ENCODE measurements at regions not wholly inside any gene's neighbourhood (a gene's known extent, or its start where the extent isn't known, plus 50 kb on each side); places are given as distances from the start of the nearest gene placed in this dataset.

GRCh38 chr5:135218790-135219568, 180.1 kb downstream of the MACROH2A1 start:
- DNase-seq (ENCODE audit: low spot score): no peak

- DNase-seq (ENCODE audit: low spot score): no peak
These were observed 180.6 kb downstream of the MACROH2A1 start for GRCh38 chr5:135218486-135218755.

GRCh38 chr5:135217669-135218485, 181.2 kb downstream of the MACROH2A1 start:
- no peak for DNase-seq (ENCODE audit: low spot score)

GRCh38 chr5:135216471-135217343, 182.3 kb downstream of the MACROH2A1 start:
- DNase-seq (ENCODE audit: low spot score): no peak

GRCh38 chr5:135215617-135216470, 181.8 kb upstream of the PITX1 start:
- DNase-seq (ENCODE audit: low spot score): no peak

GRCh38 chr5:135214897-135215616, 181.0 kb upstream of the PITX1 start:
- no peak for DNase-seq (ENCODE audit: low spot score)

GRCh38 chr5:135213466-135214239, 179.6 kb upstream of the PITX1 start:
- DNase-seq (ENCODE audit: low spot score): no peak

- no peak for DNase-seq (ENCODE audit: low spot score)
These were observed 179.0 kb upstream of the PITX1 start for GRCh38 chr5:135213027-135213386.

- no peak for DNase-seq (ENCODE audit: low spot score)
These were observed 178.5 kb upstream of the PITX1 start for GRCh38 chr5:135212361-135213026.

- DNase-seq (ENCODE audit: low spot score): no peak
These were observed 177.8 kb upstream of the PITX1 start for GRCh38 chr5:135211791-135212190.

- DNase-seq (ENCODE audit: low spot score): no peak
These were observed 177.2 kb upstream of the PITX1 start for GRCh38 chr5:135211083-135211790.

GRCh38 chr5:135210286-135211055, 176.4 kb upstream of the PITX1 start:
- DNase-seq (ENCODE audit: low spot score): no peak

- peak; percentile 93 for DNase-seq (ENCODE audit: low spot score)
These were observed 175.1 kb upstream of the PITX1 start for GRCh38 chr5:135208903-135209721.

- DNase-seq (ENCODE audit: low spot score): no peak
These were observed 174.5 kb upstream of the PITX1 start for GRCh38 chr5:135208555-135208902.

GRCh38 chr5:135207866-135208265, 173.8 kb upstream of the PITX1 start:
- DNase-seq (ENCODE audit: low spot score): no peak

- no peak for DNase-seq (ENCODE audit: low spot score)
These were observed 172.8 kb upstream of the PITX1 start for GRCh38 chr5:135206862-135207261.

GRCh38 chr5:135205632-135206349, 171.8 kb upstream of the PITX1 start:
- DNase-seq (ENCODE audit: low spot score): no peak

Measured in kidney capillary endothelial cell (primary cell).